ENCODE measurements at regions not wholly inside any gene's neighbourhood (a gene's known extent, or its start where the extent isn't known, plus 50 kb on each side); places are given as distances from the start of the nearest gene placed in this dataset.

GRCh38 chr14:84929834-84930233, 600.1 kb upstream of the FLRT2 start:
- TF ChIP-seq CTCF (IDR thresholded peaks at IDR 0.05) = no peak
- TF ChIP-seq EP300 (IDR thresholded peaks at IDR 0.05; ENCODE audit: low read depth) = no peak

Data from transverse colon (tissue), 3 donors.